ENCODE measurements at regions not wholly inside any gene's neighbourhood (a gene's known extent, or its start where the extent isn't known, plus 50 kb on each side); places are given as distances from the start of the nearest gene placed in this dataset.

- no peak for TF ChIP-seq POLR2A (IDR thresholded peaks at IDR 0.05)
- TF ChIP-seq, protein P1, sequence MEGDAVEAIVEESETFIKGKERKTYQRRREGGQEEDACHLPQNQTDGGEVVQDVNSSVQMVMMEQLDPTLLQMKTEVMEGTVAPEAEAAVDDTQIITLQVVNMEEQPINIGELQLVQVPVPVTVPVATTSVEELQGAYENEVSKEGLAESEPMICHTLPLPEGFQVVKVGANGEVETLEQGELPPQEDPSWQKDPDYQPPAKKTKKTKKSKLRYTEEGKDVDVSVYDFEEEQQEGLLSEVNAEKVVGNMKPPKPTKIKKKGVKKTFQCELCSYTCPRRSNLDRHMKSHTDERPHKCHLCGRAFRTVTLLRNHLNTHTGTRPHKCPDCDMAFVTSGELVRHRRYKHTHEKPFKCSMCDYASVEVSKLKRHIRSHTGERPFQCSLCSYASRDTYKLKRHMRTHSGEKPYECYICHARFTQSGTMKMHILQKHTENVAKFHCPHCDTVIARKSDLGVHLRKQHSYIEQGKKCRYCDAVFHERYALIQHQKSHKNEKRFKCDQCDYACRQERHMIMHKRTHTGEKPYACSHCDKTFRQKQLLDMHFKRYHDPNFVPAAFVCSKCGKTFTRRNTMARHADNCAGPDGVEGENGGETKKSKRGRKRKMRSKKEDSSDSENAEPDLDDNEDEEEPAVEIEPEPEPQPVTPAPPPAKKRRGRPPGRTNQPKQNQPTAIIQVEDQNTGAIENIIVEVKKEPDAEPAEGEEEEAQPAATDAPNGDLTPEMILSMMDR (IDR thresholded peaks at IDR 0.05): no peak
Observed at GRCh38 chr4:164396439-164396838, 357.5 kb upstream of the SMIM31 start.
